ENCODE measurements at regions not wholly inside any gene's neighbourhood (a gene's known extent, or its start where the extent isn't known, plus 50 kb on each side); places are given as distances from the start of the nearest gene placed in this dataset.

DNA sequence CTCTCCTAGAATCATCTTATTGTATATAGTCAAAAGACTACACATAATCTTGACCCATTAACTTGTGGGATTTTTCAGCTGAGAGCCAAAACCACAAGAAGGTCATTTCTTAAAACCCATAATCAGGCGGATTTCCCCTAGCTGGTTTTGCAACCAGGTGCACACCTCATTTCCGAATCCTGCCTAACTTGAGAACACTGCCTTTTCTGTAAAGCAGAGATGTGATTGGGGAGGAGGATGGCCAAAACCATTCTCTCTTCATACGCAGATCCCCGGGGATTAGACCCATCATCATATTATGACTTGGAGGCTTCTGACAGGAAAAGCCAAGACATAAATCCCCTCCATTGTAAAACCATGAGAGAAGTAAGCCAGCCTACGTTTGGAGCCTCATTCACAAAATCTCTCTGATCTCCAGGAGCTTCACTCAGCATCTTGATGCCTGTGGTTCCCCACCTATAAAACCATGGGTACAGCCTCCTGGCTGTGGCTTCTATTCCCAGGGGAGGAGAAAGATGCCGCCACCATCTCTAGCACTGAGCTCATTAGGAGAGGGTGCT lies 191.3 kb downstream of the KIF18A start:
- Histone ChIP-seq H4K20me1 (replicated peaks in 1 of 2; ENCODE audit: control insufficient read depth in 1 of 2, insufficient read depth in 2 of 2, low read length in 2 of 2) (no peaks in the 10 kb centered on the region), H3K9ac (replicated peaks in 1 of 4; ENCODE audit: extremely low read depth in 1 of 4, low read depth in 3 of 4, low read length in 3 of 4) (no peak overlapping the region), H3K4ac (replicated peaks; ENCODE audit: insufficient read length, low read depth, low read length) (no peak overlapping the region), H3K79me2 (ENCODE audit: control insufficient read depth in 1 of 2, insufficient read depth in 2 of 2, low read length in 2 of 2) (no peaks in the 10 kb centered on the region), H2BK15ac (ENCODE audit: low read length) (no peak overlapping the region), H4K5ac (ENCODE audit: insufficient read length, low read depth, low read length) (no peak overlapping the region), H3K27me3 (replicated peaks in 1 of 4; ENCODE audit: control insufficient read depth in 3 of 4, extremely low read depth in 1 of 4, insufficient read depth in 3 of 4, low read length in 3 of 4) (no peaks in the 10 kb centered on the region), H3K56ac (replicated peaks; ENCODE audit: insufficient read length, low read depth, low read length) (no peak overlapping the region), H2BK12ac (ENCODE audit: low read depth, low read length) (no peak overlapping the region), H2BK5ac (ENCODE audit: low read depth, low read length) (no peak overlapping the region), H3K36me3 (ENCODE audit: control insufficient read depth in 2 of 4, insufficient read depth in 4 of 4, low read length in 3 of 4) (no peaks in the 10 kb centered on the region), H3K4me3 (ENCODE audit: extremely low read depth in 1 of 4, insufficient read depth in 2 of 4, low read depth in 3 of 4, low read length in 4 of 4) (no peak overlapping the region), H4K8ac (ENCODE audit: extremely low read depth, insufficient read depth, low read length) (no peak overlapping the region), H3K23me2 (ENCODE audit: low read depth, low read length) (no peaks in the 10 kb centered on the region), H3K4me1 (replicated peaks in 1 of 4; ENCODE audit: control insufficient read depth in 3 of 4, insufficient read depth in 4 of 4, low read length in 3 of 4) (no peaks in the 10 kb centered on the region), H2BK20ac (ENCODE audit: low read length) (no peak overlapping the region), H4K91ac (replicated peaks; ENCODE audit: insufficient read length, low read length) (no peak overlapping the region), H3K27ac (ENCODE audit: low read depth, low read length) (no peak overlapping the region), H3K4me2 (ENCODE audit: insufficient read depth in 1 of 2, low read depth in 2 of 2, low read length in 2 of 2) (no peak overlapping the region), H2BK120ac (replicated peaks; ENCODE audit: low read depth, low read length) (no peak overlapping the region), H2AK5ac (ENCODE audit: low read depth, low read length) (no peak overlapping the region), H2AFZ (ENCODE audit: low read length) (no peak overlapping the region), H3K9me3 (ENCODE audit: insufficient read depth in 2 of 2, low read depth in 1 of 2, low read length in 1 of 2) (no peaks in the 10 kb centered on the region), H3K23ac (ENCODE audit: insufficient read length) (no peak overlapping the region), H3K79me1 (ENCODE audit: low read depth, low read length) (no peaks in the 10 kb centered on the region), H3K18ac (ENCODE audit: extremely low read depth, low read length) (no peak overlapping the region), H3K14ac (ENCODE audit: insufficient read length) (no peak overlapping the region)
- DNase-seq (ENCODE audit: low read depth in 1 of 2, low spot score in 2 of 2) (no peak), FAIRE-seq (no peak)
- ChIA-PET POLR2A (ENCODE audit: partially characterized antibody) (interaction anchor here (0.6 kb wide), 1 partner anchor 9 kb away, joined by 3 read pairs; no protein-coding TSS in a partner anchor), CTCF (ENCODE audit: partially characterized antibody) (interaction anchor here (0.9 to 1.6 kb wide), 4 partner anchors 10 to 218 kb away, joined by 3 read pairs; partner anchors contain the start of gene BDNF)
- TF ChIP-seq MAFK (IDR thresholded peaks at IDR 0.05; ENCODE audit: low read depth, low read length) (no peak), YY1 (IDR thresholded peaks at IDR 0.05; ENCODE audit: low read depth, low read length) (no peak), CHD2 (IDR thresholded peaks at IDR 0.05; ENCODE audit: low read length) (no peak)
- WGBS, 2 experiments (ENCODE audit: extremely low coverage in 1 of 2, insufficient coverage in 1 of 2, insufficient read length in 1 of 2, insufficient replicate concordance in 2 of 2, low coverage in 1 of 2, low lambda C conversion rate in 2 of 2, missing lambda C conversion rate in 1 of 2) = 85% methylated on average over 6 of the region's 6 CpGs; no CpG with 5 or more reads in 1 of the 2 experiments
